Activated CD4-positive, alpha-beta T cell treated with anti-CD3 and anti-CD28 coated beads for 48 hours (primary cell): ENCODE measurements at regions not wholly inside any gene's neighbourhood (a gene's known extent, or its start where the extent isn't known, plus 50 kb on each side); places are given as distances from the start of the nearest gene placed in this dataset.

Source experiments
- DNase-seq: peaks from one replicate; pipeline ENCODE4 v3.0.0-alpha.2; 2020

DNA sequence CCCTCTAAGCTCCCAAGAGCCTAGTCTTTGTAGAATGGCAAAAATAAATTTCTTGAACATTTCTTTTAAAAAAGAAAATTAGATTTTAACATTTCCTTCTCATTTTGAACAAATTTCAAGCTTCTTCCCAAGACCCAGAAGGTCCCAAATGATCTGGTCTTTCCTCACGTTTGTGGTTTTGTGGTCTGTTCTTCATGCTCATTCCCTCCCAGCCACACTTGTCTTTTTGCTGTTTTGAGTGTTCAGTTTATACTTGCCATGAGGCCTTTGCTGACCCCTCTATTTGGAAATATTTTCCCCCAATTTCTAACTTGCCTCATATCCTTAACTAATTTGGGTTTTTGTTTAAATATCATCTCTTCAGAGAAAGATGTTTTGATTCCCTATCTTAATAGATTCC is 133.4 kb upstream of the PAPPA start:
- no peak for DNase-seq

DNA sequence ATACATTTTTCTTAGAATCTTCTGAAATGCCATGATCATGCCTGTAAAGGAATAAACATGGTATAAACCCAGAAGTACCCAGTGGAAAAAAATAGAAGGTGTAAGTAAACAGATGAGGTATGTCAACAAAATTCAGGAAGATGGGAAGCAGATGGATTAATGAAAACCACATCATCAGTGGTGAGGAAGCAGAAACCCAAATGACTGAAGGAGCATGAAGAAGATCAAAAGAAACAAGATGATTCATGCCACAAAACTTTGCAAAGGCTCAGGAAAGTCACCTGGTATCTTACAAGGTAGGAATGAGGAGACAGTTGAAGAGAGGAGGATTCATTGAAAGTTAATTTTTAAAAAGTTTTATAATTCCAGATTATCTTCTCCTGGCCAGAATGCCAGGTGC is 132.8 kb upstream of the PAPPA start:
- DNase-seq, result no peak

DNA sequence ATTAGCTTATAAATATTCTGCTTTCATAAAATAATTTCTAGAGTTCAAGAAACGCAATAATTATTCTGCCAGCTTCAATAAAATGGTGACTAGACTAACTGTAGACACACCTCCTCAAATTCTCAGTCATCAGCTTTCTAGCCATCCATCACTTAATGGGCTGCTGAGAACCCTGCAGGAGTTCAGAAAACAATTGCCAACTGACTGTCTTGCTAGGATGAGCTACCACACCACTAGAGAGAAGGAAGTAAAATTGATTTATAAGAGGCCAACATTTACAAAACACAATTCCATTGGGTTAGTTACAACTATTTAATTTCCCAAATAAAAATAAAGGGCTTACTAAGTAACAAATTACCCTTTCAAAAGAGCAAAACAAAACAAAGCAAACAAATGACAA is 126.5 kb upstream of the PAPPA start:
- no peak for DNase-seq

DNA sequence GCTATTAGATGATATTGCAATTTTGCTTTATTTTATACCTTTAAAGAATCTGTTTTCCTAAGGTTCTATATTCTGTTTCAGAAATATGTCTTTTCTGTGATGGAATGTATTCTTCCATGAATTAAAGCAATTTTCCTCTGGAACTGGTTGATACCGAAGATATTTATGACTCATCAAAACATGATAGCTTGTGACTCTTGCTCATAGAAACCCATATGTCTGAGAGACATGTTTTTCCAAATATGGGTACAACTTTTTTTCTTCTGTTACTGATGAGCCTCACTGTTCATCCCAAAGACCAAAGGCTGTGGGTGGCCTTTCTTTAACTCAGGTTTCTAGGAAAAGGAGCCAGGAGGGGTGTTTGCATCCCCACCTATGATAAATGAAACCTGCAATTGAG is 126.1 kb upstream of the PAPPA start:
- DNase-seq, result no peak

DNA sequence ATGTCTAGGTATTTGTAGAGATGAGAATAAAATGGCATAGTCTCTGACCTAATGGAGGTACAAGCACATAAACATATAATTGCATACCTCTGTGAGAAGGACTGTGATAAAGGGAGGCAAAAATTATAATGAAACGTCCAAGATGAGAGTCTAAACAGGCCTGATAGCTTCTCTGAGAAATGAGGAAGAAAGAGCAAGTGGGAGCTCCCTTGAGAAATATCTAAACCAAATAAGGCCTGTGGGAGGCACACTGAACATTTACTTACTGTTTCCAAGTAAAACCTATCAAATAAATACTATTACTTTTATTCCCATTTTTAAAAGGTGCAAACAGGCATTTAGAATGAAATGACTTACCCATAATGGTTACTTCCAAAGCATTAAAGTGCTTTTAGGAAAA is 125.6 kb upstream of the PAPPA start:
- DNase-seq, result no peak

DNA sequence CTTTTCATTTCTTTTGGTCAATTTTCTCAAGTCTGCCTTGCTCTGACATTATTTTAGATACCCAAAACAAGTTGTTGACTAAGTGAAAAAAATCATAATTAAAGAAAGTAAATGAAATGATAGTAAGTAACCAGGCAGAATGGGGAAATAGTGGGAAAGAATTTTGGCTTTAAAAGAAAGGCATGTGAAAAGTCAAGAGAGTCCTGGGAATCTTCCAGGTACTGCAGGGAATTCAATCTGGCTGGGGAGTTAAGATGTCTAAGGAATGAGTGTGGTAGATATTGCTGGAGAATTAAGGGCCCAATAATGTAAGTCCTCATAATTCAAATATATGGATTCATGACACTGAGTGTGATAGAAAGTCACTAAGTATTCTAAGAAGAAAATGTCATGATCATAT is 123.1 kb upstream of the PAPPA start:
- no peak for DNase-seq

DNA sequence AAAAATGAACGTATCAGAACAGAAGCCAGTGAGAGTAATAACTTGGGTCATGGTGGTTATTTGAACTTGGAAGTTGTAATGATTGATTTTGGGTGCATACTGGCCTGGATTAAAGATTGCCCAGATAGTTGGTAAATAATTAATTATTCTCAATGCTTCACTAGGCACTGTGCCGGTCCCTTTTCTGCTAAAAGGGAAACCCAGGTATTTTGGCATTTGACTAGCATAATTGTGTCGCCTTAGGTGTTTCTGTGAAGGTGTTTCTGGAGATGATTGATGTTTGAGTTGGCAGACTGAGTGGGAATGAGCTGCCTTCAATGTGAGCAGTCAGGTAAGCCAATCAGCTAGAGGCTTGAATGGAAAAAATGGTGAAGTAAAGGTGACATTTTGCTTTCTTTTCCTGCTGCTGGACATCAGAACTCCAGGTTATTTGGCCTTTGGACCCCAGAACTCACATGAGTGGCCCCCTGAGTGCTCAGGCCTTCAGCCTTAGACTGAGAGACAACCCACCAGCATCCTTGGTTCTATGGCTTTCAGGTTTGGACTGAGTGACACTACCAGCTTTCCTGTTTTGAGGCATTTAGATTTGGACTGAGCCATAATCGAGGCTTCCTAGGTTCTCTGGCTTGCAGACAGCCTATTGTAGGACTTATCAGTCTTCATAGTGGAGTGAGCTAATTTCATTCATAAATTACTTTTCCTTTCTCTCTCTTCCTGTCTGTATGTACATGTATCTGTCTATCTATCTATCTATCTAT is 120.7 kb upstream of the PAPPA start:
- no peak for DNase-seq

DNA sequence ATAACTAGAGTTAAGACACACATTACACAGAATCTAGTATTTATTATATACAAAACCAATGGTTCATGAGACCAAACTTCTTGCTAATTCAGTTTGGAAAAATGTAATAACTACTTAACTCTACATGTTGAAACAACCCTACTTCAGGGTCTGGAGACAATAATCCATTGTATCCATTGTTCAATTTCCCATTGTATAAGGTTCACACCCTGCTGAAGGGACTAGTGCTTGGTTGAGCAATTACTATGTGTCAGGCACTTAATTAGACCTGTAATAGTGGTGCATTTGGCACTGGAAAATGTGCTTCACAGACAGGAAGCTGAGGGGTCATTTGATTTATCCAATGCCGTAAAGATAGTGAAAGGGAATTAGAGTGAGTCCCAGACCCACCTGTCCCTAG is 114.3 kb upstream of the PAPPA start:
- DNase-seq, result no peak

DNA sequence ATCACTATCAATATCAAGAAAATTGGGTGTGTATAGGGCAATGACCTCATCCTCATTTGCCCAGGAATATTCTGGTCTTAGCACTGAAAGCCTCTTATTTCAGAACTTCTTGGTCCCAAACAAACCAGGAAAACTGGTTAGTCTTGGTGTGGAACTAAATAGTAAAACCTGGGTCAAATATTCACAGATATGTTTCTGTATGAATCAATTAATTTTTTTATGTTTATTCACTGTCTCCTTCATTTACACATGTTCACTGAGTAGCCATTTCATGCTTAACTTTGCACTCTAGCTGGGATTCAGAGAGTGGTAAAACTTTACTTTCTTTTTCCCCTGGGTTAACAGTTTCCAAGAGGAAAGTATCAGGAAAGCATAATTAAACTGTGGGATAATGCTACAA is 113.7 kb upstream of the PAPPA start:
- DNase-seq, result no peak

DNA sequence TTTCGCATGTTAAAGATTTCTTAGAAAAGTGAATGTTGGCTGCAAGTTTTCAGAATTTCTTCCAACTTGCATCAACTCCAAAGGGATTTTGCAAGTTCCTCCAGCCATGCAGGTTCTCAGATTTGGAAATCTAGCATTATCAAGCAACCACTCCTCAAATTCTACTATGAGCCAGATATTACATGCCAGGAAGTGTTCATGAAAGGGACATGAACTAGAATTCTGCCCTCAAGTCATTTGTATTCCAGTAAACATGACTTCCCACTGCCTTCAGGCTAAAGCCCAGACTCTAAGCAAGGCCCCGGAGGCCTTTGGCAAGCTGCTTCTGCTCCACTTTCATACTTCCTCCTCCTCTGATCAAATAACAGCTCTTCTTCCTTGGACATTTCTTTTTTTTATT is 111.3 kb upstream of the PAPPA start:
- DNase-seq, result no peak

DNA sequence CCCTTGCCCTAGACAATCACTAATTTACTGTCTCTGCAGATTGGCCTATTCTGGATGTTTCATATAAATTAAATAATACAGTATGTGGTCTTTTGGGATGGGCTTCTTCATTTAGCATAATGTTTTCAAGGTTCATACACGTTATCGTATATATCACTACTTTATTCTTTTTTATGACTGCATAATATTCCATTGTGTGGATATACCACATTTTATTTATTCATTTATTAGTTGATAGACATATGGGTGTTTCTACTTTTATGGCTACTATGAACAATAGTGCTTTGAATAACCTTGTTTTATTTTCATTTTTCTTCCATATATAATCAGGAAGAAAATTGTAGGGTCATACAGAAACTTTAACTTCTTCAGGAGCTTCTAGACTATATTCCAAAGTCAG is 108.5 kb upstream of the PAPPA start:
- no peak for DNase-seq

DNA sequence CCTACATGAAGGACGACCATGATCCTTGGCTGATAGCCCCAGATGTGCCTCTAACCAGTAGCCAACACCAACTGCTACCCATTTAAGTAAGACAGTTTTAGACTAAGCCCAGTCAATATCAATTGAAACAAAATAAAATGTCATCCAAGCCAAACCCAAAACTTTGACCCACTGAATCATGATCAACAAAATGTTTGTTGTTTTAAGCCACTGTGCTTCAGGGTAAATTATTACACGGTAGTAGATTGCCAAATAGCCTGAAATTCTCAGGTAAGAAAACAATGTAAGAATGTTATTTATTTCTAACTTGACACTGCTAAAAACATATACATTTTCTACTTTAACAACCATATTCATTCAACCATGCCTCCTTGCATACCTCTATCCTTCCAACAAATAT is 105.5 kb upstream of the PAPPA start:
- DNase-seq, result no peak

DNA sequence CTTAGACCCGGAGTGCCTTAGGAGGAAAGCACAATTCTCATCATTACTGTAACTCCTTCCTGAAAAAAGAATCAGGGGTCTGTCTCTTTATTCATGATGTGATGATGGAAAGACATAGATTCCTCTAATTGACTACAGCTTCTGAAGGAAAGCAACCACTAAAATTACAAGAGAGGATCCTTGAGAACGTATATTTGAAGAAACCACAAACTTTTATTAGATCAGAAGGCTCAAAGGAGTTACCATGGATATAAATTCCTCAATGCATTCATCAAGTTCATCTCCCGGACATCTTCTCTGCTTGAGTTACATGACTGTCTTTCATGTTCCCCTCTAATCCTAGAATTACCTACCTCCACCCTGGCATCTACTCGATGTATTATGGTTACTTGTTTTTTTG is 104.1 kb upstream of the PAPPA start:
- no peak for DNase-seq

DNA sequence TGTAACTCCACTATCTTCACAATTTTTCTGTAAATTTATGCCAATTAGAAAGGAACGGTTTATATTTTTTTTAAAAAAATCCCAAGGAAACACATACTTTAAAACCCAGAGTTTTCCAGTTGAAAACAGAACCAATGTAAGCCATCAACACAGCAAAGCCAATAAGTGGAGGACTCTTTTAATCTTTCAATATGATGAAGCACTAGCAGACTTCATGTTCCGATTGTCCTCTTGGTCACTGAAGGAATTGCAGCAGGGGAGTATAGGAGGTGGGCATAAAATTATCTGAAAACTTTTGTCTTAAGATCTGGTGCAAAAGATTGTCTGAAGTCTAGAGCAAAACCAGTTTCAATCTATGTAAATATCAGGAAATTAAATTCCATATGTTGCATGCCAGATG is 102.1 kb upstream of the PAPPA start:
- DNase-seq, result no peak

DNA sequence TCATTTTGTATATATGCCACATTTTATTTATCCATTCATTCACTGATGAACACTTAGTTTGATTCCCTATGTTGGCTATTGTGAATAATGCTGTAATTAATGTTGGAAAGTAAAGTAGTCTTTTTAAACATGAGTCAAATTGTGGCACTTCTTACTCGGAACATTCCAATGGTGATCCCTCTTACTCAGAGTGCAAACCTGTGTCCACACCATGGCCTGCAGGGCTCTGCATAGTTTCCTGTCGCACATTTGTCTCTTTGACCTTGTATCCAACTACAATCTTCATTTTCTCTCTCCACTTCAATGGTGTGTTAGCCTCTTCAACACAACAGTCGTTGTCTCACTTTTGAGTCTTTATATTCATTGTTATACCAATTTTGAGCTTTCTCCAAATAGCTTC is 98.1 kb upstream of the PAPPA start:
- DNase-seq, result no peak

DNA sequence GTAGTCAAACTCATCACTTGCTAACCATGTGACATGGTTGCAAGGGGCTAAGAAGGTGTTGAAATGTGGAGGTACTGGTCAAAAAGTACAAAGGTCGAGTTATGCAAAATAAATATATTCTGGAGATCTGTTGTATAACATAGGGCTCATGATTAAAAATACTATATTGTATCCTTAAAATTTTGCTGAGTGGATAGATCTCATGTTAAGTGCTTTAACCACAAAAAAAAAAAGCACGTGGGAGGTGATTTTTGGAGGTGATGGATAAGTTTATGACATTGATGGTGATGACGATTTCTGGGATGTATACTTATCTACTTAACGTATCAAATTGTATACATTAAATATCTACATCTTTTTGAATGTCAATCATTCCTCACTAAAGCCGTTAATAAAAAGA is 96.2 kb upstream of the PAPPA start:
- no peak for DNase-seq

DNA sequence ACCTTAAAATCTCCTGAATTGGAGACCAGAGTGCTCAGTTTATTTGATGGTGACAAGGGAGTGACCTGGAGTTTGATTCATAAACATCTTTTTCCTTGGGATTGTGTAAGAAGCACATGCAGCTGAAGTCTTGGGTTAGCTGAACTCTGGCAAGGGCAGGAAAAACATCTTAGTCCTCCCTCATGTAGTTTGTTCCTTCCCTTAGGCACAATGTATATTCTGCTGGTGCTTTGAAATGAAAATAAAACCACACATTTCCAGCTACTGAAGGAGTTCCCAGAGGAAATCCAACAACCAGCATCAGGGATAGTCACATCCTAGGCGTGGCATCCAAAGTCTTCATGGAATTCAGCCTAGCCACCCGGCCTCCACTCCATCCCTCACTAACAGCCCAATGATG is 95.2 kb upstream of the PAPPA start:
- no peak for DNase-seq

DNA sequence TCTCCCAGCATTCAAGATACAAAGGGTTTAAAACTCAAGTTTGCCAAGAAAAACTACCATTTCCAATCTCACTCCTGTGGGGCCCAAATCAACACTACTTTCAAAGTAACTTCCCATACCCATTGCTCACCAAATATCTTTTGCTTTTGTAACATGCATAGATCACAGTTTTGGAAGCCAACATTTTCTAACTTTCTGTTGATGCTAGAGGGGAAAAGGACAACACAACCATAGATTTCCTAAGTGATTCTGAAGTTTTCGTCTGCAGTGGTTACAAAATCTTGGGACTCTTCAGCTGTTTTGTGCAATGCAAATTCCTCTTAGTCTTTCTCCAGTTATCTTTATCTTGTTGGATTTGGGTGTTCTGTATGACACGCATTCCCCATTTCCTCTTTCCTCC is 94.1 kb upstream of the PAPPA start:
- no peak for DNase-seq

DNA sequence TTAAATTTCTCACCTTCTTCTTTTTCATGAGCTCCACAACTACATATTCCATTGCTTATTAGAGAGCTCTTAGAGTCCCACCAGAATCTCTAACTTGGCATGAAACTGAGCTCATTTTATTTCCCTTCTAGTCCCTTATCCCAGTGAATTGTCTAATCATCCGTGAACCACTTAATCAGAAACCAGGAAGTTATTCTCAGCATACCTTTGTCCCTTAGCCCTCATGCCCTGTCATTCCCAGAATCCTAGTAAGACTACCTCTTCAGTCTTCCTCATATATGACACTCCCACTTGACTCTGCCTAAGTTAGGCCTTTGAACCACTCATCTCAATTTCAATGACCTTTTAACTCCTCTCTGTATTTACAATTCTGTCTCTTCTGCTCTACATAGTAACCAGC is 93.0 kb upstream of the PAPPA start:
- no peak for DNase-seq

DNA sequence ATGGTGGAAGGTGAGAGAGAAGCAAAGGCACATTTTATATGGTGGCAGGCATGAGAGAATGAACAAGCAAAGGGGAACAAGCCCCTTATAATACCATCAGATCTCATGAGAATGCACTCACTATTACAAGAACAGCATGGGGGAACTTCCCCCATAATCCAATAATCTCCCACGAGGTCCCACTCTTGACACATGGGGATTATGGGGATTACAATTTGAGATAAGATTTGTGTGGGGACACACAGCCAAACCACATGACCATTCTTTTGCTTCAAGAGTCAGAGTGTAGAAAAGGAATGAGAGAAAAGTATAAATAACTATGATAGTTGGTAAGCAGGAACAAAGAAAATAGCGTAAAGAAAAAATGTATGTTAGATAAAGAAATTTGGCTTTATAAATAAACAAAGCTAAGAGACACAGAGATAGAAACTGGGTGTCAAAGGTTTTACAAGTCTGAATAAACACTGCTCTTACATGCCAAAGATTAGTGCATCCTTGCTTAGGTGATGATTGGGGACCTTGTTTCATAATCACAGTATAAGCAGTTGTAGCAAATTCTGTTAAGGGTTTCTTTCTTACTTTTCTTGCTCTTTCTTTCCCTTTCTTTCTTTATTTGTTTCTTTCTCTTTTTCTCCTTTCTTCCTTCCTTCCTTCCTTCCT is 91.9 kb upstream of the PAPPA start:
- no peak for DNase-seq

DNA sequence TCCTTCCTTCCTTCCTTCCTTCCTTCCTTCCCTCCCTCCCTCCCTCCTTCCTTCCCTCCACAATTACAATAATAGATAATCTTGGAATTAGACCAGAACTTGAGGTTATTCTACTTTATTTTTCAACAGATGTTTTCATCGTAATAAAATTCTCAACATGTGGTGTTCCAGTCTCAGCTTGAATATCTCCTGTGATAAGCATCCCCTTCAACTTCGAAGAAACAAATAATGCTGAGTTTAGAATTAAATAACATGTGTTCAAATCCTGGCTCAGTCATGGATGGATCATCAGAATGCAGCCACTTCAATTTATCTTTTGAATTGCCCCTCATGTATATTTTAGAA is 91.4 kb upstream of the PAPPA start:
- no peak for DNase-seq

DNA sequence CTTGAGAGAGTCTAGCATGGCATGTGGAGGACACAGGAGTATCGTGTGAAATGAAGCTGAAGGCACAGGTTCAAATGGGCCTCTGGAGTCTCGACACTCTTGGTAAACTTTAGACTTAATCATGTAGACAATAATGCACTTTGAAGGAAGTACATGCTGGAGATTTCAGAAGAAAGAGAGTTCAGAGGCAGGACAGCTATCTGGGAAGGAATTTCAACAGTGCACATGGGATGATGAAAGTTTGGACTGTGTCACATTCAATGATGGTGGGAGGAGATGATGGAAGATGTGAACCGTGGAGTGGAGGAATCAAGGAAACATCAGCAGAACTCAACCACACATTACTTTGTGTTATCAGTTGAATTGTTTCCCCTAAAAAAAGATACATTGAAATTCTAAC is 88.6 kb upstream of the PAPPA start:
- DNase-seq, result no peak

DNA sequence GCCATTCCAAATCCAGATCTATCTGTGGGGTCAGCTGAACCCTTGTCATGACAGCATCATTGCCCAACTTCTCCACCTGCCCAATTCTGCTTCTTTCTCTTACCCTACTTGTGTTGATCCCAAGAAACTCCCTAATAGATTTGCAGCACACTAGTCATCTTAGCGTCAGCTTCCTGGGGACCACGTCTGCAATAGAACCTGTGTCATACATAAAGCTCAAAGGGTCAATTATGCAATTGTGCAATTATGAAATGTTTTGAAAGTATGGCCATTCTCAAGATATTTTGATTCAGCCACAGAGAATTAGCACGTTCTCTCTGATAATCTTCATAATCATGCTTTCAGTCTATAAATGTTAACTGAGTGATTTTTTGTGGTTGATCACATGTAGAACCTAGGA is 87.4 kb upstream of the PAPPA start:
- DNase-seq, result no peak

DNA sequence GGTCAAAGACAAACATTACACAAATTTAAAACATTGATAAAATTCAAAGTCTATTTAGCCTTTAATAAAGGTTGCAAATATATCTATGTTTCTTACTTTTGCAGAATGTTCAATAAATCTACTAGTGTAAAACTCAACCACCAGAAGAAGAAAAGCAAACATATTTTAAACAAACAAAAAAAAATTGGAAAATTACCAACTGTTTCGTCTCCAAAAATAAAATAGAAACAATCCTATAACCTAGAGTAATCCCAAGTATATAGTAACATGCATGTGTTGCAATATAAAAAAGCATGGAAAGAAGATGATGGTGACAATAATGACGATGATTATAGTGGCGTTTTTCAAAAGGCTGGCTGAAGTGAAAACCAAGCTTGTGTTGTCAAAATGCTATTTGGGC is 86.0 kb upstream of the PAPPA start:
- no peak for DNase-seq

DNA sequence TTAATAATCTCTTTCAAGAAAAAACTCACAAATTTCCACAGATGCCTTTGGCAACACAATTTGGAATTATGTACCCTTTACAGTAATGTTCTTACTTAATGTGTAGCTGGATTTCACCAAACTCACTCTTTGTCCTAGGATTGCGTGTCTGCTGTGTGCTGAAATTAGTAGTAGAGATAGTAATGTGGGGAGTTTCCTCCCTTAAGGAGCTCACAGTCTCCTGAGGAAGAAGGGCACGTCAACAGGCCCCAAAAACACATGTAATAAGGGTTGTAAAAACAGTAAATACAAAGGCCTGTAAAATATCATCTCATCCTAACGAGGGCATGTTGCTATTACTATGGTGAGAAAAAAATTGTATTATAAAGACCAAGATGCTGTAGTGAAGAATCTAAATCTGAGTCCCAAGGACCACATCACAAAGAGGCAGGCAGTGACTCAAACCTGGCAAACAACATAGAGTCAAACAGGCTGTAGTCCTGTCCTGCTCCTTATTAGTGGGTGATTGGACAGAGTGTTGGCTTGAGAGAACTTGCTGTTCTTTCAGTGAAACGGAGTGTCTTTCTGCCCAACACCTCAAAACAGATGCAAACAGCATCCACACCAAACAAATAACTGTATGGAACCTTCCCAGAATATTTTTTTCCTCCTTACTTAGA is 83.2 kb upstream of the PAPPA start:
- DNase-seq, result no peak
